ENCODE measurements at regions not wholly inside any gene's neighbourhood (a gene's known extent, or its start where the extent isn't known, plus 50 kb on each side); places are given as distances from the start of the nearest gene placed in this dataset.

GRCh38 chr7:46146454-46147255, 225.6 kb upstream of the IGFBP3 start:
- peak; percentile 94 for DNase-seq

- peak; percentile 100 for DNase-seq
These were observed 224.3 kb upstream of the IGFBP3 start for GRCh38 chr7:46145412-46145811.

GRCh38 chr7:46143949-46144917, 223.2 kb upstream of the IGFBP3 start:
- DNase-seq = no peak

- DNase-seq = no peak
These were observed 222.3 kb upstream of the IGFBP3 start for GRCh38 chr7:46143421-46143820.

GRCh38 chr7:46139079-46139478, 218.0 kb upstream of the IGFBP3 start:
- DNase-seq = peak; percentile 86

- no peak for DNase-seq
These were observed 216.7 kb upstream of the IGFBP3 start for GRCh38 chr7:46137725-46138124.

- DNase-seq = no peak
These were observed 214.5 kb upstream of the IGFBP3 start for GRCh38 chr7:46135557-46135956.

- no peak for DNase-seq
These were observed 213.7 kb upstream of the IGFBP3 start for GRCh38 chr7:46134795-46135194.

- DNase-seq = no peak
These were observed 213.3 kb upstream of the IGFBP3 start for GRCh38 chr7:46134385-46134784.

- no peak for DNase-seq
These were observed 212.7 kb upstream of the IGFBP3 start for GRCh38 chr7:46133751-46134150.

GRCh38 chr7:46133072-46133471, 212.0 kb upstream of the IGFBP3 start:
- DNase-seq = no peak

- DNase-seq = peak; percentile 29
These were observed 211.1 kb upstream of the IGFBP3 start for GRCh38 chr7:46131916-46132795.

- DNase-seq = no peak
These were observed 208.8 kb upstream of the IGFBP3 start for GRCh38 chr7:46129831-46130230.

GRCh38 chr7:46127814-46128213, 206.7 kb upstream of the IGFBP3 start:
- DNase-seq = no peak

GRCh38 chr7:46126675-46127300, 205.7 kb upstream of the IGFBP3 start:
- no peak for DNase-seq

GRCh38 chr7:46123756-46124343, 202.8 kb upstream of the IGFBP3 start:
- no peak for DNase-seq

GRCh38 chr7:46115410-46115809, 194.3 kb upstream of the IGFBP3 start:
- DNase-seq = peak; percentile 41

GRCh38 chr7:46109437-46109836, 188.4 kb upstream of the IGFBP3 start:
- DNase-seq = no peak

- no peak for DNase-seq
These were observed 187.2 kb upstream of the IGFBP3 start for GRCh38 chr7:46108272-46108671.

- no peak for DNase-seq
These were observed 186.6 kb upstream of the IGFBP3 start for GRCh38 chr7:46107610-46108217.

GRCh38 chr7:46100521-46100920, 179.4 kb upstream of the IGFBP3 start:
- no peak for DNase-seq
